ENCODE measurements at regions not wholly inside any gene's neighbourhood (a gene's known extent, or its start where the extent isn't known, plus 50 kb on each side); places are given as distances from the start of the nearest gene placed in this dataset.

DNA sequence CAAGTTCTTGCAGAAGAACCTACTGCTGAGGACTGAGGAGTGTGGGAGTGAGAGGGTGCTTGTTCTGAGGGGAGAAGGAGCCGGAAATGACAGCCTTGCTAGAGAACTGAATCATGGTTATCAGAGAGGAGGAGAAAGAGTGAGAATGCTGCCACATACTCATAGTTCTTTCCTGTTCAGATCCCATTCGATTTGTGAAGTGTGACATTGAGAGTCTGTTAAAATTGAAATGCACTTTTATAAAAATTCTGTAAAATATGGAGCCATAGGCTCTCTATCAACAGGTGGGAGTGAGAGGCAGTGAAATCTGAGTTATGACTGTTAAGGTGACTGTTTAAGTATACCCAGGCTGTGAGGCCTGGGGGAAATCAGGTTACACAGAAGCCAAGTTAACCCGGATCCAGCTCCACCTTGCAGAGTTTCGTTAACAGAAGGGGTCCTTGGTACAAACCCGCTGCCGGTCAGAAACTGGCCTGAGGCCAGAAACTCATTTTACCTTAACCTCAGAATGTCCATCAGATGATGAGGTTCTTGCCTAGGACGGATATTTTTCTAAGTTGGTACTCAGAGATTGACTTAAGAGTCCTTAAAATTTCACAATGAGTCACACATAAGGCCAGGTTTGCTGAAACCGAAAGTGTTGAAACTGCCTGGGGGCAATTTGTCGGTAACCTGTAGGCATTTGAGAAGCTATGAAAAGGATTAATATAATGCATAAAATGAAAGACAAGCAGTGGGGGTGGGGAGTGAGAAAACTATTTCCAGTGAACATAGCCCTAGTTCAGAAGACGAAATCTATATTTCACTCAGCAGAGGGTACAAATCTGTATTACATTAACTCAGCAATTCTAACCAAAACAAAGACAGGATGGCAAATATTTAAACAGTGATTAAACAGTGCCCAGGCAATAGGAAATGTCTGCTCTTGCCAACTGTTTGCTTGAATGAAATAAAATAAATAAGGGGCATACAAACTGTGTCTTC, 350.5 kb downstream of the KCNRG start:
- intact Hi-C loops (cut with DNase I; ENCODE audit: low total_unique reads): no loop called here
- TF ChIP-seq, protein P1, sequence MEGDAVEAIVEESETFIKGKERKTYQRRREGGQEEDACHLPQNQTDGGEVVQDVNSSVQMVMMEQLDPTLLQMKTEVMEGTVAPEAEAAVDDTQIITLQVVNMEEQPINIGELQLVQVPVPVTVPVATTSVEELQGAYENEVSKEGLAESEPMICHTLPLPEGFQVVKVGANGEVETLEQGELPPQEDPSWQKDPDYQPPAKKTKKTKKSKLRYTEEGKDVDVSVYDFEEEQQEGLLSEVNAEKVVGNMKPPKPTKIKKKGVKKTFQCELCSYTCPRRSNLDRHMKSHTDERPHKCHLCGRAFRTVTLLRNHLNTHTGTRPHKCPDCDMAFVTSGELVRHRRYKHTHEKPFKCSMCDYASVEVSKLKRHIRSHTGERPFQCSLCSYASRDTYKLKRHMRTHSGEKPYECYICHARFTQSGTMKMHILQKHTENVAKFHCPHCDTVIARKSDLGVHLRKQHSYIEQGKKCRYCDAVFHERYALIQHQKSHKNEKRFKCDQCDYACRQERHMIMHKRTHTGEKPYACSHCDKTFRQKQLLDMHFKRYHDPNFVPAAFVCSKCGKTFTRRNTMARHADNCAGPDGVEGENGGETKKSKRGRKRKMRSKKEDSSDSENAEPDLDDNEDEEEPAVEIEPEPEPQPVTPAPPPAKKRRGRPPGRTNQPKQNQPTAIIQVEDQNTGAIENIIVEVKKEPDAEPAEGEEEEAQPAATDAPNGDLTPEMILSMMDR (IDR thresholded peaks at IDR 0.05): no peak
- TF ChIP-seq POLR2A (IDR thresholded peaks at IDR 0.05): no peak
- WGBS, 2 donors: 68 to 71% methylated on average over 10 of the region's 10 CpGs
- DNase-seq (ENCODE audit: low spot score in 2 of 2): no peak
- H3K4me3 ChIP-seq (ENCODE audit: low read depth, poor library complexity, severe bottlenecking): no peak overlapping the region

DNA sequence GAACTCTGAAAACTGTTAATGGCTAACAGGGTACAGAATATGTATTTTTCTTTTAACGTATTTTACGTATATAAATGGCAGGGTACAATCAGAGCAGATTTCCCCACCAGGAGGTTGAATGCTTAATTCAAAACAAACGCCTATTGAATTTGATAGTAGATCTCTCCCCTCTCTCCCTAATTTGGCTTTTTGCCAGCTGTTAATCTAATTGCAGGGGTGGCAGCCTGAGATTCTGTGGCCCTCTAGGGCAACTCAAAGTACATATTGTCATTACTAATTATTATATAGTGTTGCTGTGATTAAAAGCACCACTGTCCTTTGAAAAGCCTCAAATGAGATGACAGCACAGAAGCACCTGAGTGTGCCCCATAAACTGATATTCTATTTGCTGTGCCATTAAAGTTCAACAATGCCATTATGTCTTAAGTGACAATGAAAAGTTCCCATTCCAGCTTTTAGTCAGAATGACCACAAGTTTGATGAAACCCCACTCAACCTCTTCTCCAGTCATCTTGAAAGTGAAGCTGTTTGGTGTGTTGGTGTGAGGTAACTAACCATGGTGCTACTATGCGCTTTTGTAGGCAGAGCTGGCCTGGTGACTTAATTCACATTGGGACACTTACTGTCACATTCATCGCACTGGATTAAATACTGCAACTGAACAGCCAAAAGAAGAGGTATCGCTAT, 351.4 kb downstream of the KCNRG start:
- TF ChIP-seq POLR2A (IDR thresholded peaks at IDR 0.05): no peak
- TF ChIP-seq, protein P1 (IDR thresholded peaks at IDR 0.05): no peak
- DNase-seq (ENCODE audit: low spot score in 2 of 2): no peak
- intact Hi-C loops (cut with DNase I; ENCODE audit: low total_unique reads): no loop called here
- no peak overlapping the region for H3K4me3 ChIP-seq (ENCODE audit: low read depth, poor library complexity, severe bottlenecking)
- 76 to 84% methylated on average over 6 of the region's 6 CpGs for WGBS, 2 donors

DNA sequence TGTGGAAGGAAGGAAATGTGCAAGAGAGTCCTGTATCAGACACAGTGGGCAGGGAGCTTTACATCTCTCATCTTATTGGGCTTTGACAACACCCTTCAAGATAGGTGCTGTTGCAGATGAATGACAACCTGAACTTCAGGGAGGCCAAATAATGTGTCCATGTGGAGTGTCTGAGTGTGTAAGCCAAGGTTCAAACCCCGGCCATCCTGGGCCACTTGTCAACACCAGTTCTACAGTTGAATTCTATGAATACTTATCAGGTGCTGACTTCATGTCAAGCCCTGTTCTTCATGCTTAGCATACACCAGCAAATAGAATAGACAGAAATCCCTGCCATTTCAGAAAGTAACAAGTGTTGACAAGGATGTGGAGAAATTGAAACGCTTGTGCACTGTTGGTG, 354.4 kb downstream of the KCNRG start:
- intact Hi-C loops (cut with DNase I; ENCODE audit: low total_unique reads): no loop called here
- no peak for DNase-seq (ENCODE audit: low spot score in 2 of 2)
- WGBS, 2 donors: 91 to 98% methylated on average over 2 of the region's 2 CpGs
- H3K4me3 ChIP-seq (ENCODE audit: low read depth, poor library complexity, severe bottlenecking): no peak overlapping the region
- no peak for TF ChIP-seq POLR2A (IDR thresholded peaks at IDR 0.05)
- TF ChIP-seq, protein P1 (IDR thresholded peaks at IDR 0.05): no peak

DNA sequence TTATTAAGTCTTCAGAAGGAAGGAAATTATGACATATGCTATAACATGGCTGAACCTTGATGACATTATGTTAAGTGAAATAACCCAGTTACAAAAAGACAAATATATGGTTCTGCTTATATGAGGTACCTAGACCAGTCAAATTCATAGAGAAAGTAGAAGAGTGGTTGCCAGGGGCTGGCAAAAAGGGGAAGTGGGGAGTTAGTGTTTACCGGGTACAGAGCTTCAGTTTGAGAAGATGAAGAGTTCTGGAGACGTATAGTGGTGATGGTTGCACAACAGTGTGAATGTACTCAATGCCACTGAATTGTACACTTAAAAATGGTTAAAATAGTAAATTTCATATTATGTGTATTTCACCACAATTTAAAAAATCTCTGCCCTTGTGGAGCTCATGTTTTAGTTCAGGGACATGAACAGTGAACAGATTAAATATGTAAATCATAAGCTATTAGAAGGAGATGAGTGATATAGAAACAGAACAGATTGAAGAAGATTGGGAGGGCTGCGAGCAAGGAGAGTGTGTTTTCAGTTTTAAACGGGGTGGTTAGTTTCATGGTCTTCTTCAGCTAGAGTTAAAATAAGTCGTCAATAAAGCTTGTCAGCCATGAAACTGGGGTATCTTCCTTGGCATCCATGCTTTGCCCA, 355.2 kb downstream of the KCNRG start:
- H3K4me3 ChIP-seq (ENCODE audit: low read depth, poor library complexity, severe bottlenecking): no peak overlapping the region
- intact Hi-C loops (cut with DNase I; ENCODE audit: low total_unique reads): no loop called here
- no peak for DNase-seq (ENCODE audit: low spot score in 2 of 2)
- TF ChIP-seq, protein P1 (IDR thresholded peaks at IDR 0.05): no peak
- TF ChIP-seq POLR2A (IDR thresholded peaks at IDR 0.05): no peak
- WGBS, 2 donors: 62 to 71% methylated on average over 5 of the region's 5 CpGs

DNA sequence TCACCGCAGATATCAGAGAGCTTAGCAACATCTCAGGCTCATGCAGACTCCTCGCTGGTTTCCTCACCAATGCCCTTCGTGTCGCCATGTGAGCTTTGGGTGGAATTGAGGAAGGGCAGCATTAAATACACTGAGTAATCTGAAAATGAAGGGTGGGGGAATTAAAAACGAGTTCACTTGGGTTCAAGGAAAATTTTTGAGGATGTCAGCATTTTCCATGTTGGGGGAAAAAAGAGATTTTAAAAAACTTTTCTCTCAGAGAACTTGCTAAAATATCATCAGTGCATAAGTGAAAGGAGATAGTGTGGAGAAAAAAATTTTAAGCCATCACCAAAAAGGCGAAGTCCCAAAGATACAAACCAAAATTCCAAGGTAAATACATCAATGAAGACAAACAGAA, 359.3 kb downstream of the KCNRG start:
- no peak for TF ChIP-seq POLR2A (IDR thresholded peaks at IDR 0.05)
- TF ChIP-seq, protein P1 (IDR thresholded peaks at IDR 0.05): no peak
- 91 to 92% methylated on average over 6 of the region's 6 CpGs for WGBS, 2 donors
- no peak overlapping the region for H3K4me3 ChIP-seq (ENCODE audit: low read depth, poor library complexity, severe bottlenecking)
- DNase-seq (ENCODE audit: low spot score in 2 of 2): no peak
- intact Hi-C loops (cut with DNase I; ENCODE audit: low total_unique reads): no loop called here

Data from lower leg skin (tissue), 4 donors.